Endothelial cell (in vitro differentiated cells): ENCODE measurements at regions not wholly inside any gene's neighbourhood (a gene's known extent, or its start where the extent isn't known, plus 50 kb on each side); places are given as distances from the start of the nearest gene placed in this dataset.

Source experiments
- DNase-seq: peaks from one replicate; pipeline ENCODE4 v3.0.0; 2021; ENCODE audit warnings: low spot score
- H3K27ac Mint-ChIP-seq: one replicate; pipeline ENCODE4 v1.8.0; 2021; ENCODE audit warnings: mixed read lengths, inconsistent platforms; ENCODE audit not compliant: unreplicated experiment
- H3K27me3 Mint-ChIP-seq: one replicate; pipeline ENCODE4 v1.8.0; 2021; ENCODE audit warnings: mild to moderate bottlenecking, moderate library complexity, mixed read lengths, inconsistent platforms; ENCODE audit not compliant: unreplicated experiment
- H3K36me3 Mint-ChIP-seq: one replicate; pipeline ENCODE4 v1.8.0; 2021; ENCODE audit warnings: mild to moderate bottlenecking, low read depth, mixed read lengths, inconsistent platforms; ENCODE audit not compliant: unreplicated experiment
- H3K4me1 Mint-ChIP-seq: one replicate; pipeline ENCODE4 v1.8.0; 2021; ENCODE audit warnings: mild to moderate bottlenecking, mixed read lengths, inconsistent platforms; ENCODE audit not compliant: unreplicated experiment
- H3K4me3 Mint-ChIP-seq: one replicate; pipeline ENCODE4 v1.8.0; 2021; ENCODE audit warnings: mild to moderate bottlenecking, mixed read lengths, inconsistent platforms; ENCODE audit not compliant: unreplicated experiment
- H3K9me3 Mint-ChIP-seq: one replicate; pipeline ENCODE4 v1.8.0; 2021; ENCODE audit warnings: mixed read lengths, inconsistent platforms; ENCODE audit not compliant: unreplicated experiment
- TF ChIP-seq, protein P1 (sequence below): fragments of 200-600 bp; sonication (generic); IDR thresholded peaks from one replicate; pipeline ENCODE4 v1.5.0; 2021; ENCODE audit warnings: antibody characterized with exemption; ENCODE audit not compliant: unreplicated experiment

DNA sequence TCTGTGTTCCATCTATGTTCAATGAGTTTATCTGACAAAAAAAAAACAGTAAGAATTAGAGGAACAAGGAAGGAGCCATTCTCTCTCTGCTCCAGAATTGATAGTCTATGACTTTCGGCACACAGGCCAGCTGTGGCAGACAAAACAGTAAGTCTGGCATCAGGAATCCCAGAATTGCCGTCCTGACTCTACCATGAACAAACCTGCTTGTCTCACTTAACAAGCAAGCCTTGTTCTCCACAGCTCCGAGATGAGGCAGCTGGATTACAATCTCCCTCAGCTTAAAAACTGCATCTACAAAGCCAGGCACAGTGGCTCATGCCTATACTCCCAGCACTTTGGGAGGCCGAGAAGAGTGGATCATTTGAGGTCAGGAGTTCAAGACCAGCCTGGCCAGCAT lies 153.6 kb upstream of the TMCC3 start:
- H3K36me3 Mint-ChIP-seq: no peaks in the 10 kb centered on the region
- no peaks in the 10 kb centered on the region for H3K9me3 Mint-ChIP-seq
- TF ChIP-seq, protein P1, sequence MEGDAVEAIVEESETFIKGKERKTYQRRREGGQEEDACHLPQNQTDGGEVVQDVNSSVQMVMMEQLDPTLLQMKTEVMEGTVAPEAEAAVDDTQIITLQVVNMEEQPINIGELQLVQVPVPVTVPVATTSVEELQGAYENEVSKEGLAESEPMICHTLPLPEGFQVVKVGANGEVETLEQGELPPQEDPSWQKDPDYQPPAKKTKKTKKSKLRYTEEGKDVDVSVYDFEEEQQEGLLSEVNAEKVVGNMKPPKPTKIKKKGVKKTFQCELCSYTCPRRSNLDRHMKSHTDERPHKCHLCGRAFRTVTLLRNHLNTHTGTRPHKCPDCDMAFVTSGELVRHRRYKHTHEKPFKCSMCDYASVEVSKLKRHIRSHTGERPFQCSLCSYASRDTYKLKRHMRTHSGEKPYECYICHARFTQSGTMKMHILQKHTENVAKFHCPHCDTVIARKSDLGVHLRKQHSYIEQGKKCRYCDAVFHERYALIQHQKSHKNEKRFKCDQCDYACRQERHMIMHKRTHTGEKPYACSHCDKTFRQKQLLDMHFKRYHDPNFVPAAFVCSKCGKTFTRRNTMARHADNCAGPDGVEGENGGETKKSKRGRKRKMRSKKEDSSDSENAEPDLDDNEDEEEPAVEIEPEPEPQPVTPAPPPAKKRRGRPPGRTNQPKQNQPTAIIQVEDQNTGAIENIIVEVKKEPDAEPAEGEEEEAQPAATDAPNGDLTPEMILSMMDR: no peak
- no peak for DNase-seq
- H3K4me3 Mint-ChIP-seq: no peak overlapping the region
- peaks cover 15% of the 10 kb centered on the region for H3K4me1 Mint-ChIP-seq
- H3K27ac Mint-ChIP-seq: no peak overlapping the region
- peaks cover 11% of the 10 kb centered on the region for H3K27me3 Mint-ChIP-seq

DNA sequence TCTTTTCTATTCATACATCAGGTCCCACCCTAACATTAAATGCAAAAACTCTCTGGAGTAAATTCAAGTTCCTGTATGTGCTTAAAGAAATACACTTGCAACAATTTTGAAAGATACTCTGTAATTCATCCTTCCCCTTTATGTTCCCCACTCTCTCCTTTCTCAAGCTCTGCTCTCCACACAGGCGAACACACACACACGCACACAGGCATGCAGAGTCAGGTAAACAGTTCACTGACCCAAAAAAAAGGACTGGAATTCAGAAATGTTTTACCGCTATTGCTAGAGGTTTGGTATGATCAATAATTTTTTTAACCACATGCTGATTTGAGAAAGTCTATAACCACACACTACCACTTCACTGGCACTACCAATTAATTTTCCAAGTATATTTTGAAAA lies 152.4 kb upstream of the TMCC3 start:
- H3K9me3 Mint-ChIP-seq: no peaks in the 10 kb centered on the region
- no peak for DNase-seq
- H3K27me3 Mint-ChIP-seq: peaks cover 11% of the 10 kb centered on the region
- H3K36me3 Mint-ChIP-seq: no peaks in the 10 kb centered on the region
- no peak overlapping the region for H3K4me3 Mint-ChIP-seq
- TF ChIP-seq, protein P1: no peak
- peaks cover 18% of the 10 kb centered on the region for H3K4me1 Mint-ChIP-seq
- no peak overlapping the region for H3K27ac Mint-ChIP-seq

DNA sequence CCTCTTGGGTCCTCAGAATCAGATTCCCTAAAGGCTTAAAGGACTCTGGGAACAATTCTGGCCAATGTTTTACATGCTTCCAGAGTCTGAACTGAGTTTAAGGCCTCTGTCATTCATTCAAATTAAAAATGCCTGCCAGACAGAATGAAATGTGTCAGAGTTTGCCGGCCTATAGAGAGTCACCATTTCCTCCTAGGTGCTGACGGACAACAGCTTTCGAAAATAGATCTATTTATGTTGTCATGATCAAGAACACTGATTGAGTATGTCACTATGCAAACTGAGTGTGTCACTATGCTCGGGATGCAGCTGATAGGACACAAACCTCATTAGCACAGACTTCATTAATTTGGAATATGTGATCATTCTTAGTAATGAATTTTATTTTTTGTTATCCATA lies 151.4 kb upstream of the TMCC3 start:
- Mint-ChIP-seq H3K27me3 (peaks cover 11% of the 10 kb centered on the region), H3K27ac (no peak overlapping the region), H3K36me3 (no peaks in the 10 kb centered on the region), H3K9me3 (no peaks in the 10 kb centered on the region), H3K4me3 (no peak overlapping the region), H3K4me1 (peaks cover 18% of the 10 kb centered on the region)
- TF ChIP-seq, protein P1: no peak
- DNase-seq: no peak

DNA sequence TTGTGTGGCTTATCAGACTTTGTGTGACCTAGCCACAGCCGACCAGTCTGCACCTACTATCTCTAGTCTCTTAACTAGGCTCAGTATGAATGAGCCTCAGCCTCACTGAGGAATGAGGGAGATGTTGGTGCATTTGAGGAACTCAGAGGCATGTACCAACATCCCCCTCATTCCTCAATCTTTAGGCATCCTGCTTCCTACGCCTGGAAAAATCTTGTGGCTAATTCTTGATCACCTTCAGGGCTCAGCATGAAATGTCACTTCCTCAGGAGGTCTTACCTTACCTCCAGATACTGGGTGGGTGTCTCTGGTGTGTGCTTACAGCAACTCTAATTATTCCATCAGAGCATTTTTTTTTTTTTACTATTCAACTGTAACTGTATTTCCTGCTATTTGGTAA lies 148.8 kb upstream of the TMCC3 start:
- TF ChIP-seq, protein P1: no peak
- no peak overlapping the region for H3K27ac Mint-ChIP-seq
- DNase-seq: no peak

DNA sequence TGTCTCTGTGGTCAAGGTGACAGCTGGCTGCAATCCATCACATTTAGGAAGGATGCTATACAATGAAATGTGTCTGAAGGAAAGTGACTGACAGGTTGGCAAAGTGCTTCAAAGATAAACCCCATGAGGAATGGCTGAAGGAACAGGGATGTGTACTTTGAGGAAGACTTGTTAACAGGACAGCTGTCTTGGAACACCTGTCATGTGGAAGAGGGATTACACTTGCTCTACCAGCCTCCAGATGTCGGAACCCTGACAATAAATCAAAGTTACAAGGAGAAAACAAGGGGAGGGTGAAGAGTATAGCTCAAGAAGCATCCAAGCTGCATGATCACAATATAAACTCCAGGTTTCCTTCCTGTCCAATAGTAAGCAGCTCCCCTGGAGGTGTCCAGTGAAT lies 147.8 kb upstream of the TMCC3 start:
- Mint-ChIP-seq H3K4me1 (peaks cover 23% of the 10 kb centered on the region), H3K27ac (no peak overlapping the region), H3K27me3 (peaks cover 3% of the 10 kb centered on the region), H3K9me3 (no peaks in the 10 kb centered on the region), H3K36me3 (no peaks in the 10 kb centered on the region), H3K4me3 (no peak overlapping the region)
- TF ChIP-seq, protein P1: no peak
- no peak for DNase-seq

More for the DNA sequence above, 148.8 kb upstream of the TMCC3 start:
- Mint-ChIP-seq H3K9me3 (no peaks in the 10 kb centered on the region), H3K27me3 (peaks cover 3% of the 10 kb centered on the region), H3K36me3 (no peaks in the 10 kb centered on the region), H3K4me3 (no peak overlapping the region), H3K4me1 (peaks cover 15% of the 10 kb centered on the region)
